Neural progenitor cell (in vitro differentiated cells): ENCODE measurements at regions not wholly inside any gene's neighbourhood (a gene's known extent, or its start where the extent isn't known, plus 50 kb on each side); places are given as distances from the start of the nearest gene placed in this dataset.
A peak's percentile ranks its signal among the peaks of the same experiment; 100 is the strongest.

ENCODE experiments used
- DNase-seq: peaks from one replicate; pipeline ENCODE4 v3.0.0-alpha.2; 2016; ENCODE audit warnings: low spot score
- H2AFZ ChIP-seq: fragments of 200-600 bp; sonication (generic); replicated peaks from 2 replicates; pipeline ENCODE4 v1.6.1; 2016; ENCODE audit warnings: antibody characterized with exemption
- H3F3A ChIP-seq: fragments of 200-600 bp; sonication (generic); 2 replicates; pipeline ENCODE4 v1.6.1; 2016; ENCODE audit warnings: antibody characterized with exemption, low read depth
- H3K27ac ChIP-seq: fragments of 200-600 bp; sonication (generic); 2 replicates; pipeline ENCODE4 v1.5.1; 2016; ENCODE audit warnings: mild to moderate bottlenecking
- H3K27me3 ChIP-seq: fragments of 200-600 bp; sonication (generic); 2 replicates; pipeline ENCODE4 v1.6.1; 2016; ENCODE audit warnings: mild to moderate bottlenecking, moderate library complexity
- H3K36me3 ChIP-seq: fragments of 200-600 bp; sonication (generic); 2 replicates; pipeline ENCODE4 v1.5.1; 2016
- H3K4me1 ChIP-seq: fragments of 200-600 bp; sonication (generic); 2 replicates; pipeline ENCODE4 v1.6.1; 2016; ENCODE audit warnings: mixed run types
- H3K4me2 ChIP-seq: fragments of 200-600 bp; sonication (generic); 2 replicates; pipeline ENCODE4 v1.6.1; 2016
- H3K4me3 ChIP-seq: fragments of 200-600 bp; sonication (generic); 2 replicates; pipeline ENCODE4 v1.5.1; 2016
- H3K79me2 ChIP-seq: fragments of 200-600 bp; sonication (generic); 2 replicates; pipeline ENCODE4 v1.6.1; 2016; ENCODE audit warnings: low read depth
- H3K9ac ChIP-seq: fragments of 200-600 bp; sonication (generic); 2 replicates; pipeline ENCODE4 v1.6.1; 2016
- H3K9me3 ChIP-seq: fragments of 200-600 bp; sonication (generic); 2 replicates; pipeline ENCODE4 v1.5.1; 2016; ENCODE audit warnings: low read depth
- H4K20me1 ChIP-seq: fragments of 200-600 bp; sonication (generic); 2 replicates; pipeline ENCODE4 v1.6.1; 2016; ENCODE audit warnings: low read depth
- H3K27ac Mint-ChIP-seq: 3 replicates; pipeline ENCODE4 v1.8.0; 2021; ENCODE audit warnings: mixed read lengths
- H3K27me3 Mint-ChIP-seq: 2 replicates; pipeline ENCODE4 v1.8.0; 2022; ENCODE audit warnings: low read depth, mild to moderate bottlenecking, inconsistent platforms, moderate library complexity, mixed read lengths; ENCODE audit not compliant: insufficient read depth
- H3K36me3 Mint-ChIP-seq: 3 replicates; pipeline ENCODE4 v1.8.0; 2021; ENCODE audit warnings: mixed read lengths
- H3K4me1 Mint-ChIP-seq: 3 replicates; pipeline ENCODE4 v1.8.0; 2021; ENCODE audit warnings: mixed read lengths
- H3K4me3 Mint-ChIP-seq: 3 replicates; pipeline ENCODE4 v1.8.0; 2021; ENCODE audit warnings: mild to moderate bottlenecking, moderate library complexity, mixed read lengths
- H3K9me3 Mint-ChIP-seq: 3 replicates; pipeline ENCODE4 v1.8.0; 2020; ENCODE audit warnings: mixed read lengths
- EZH2 ChIP-seq: fragments of 200-600 bp; sonication (generic); IDR thresholded peaks from 2 replicates; pipeline ENCODE4 v1.6.1; 2017; ENCODE audit warnings: antibody characterized with exemption, mild to moderate bottlenecking, moderate library complexity
- EZH2phosphoT487 ChIP-seq: fragments of 200-600 bp; sonication (generic); IDR thresholded peaks from 2 replicates; pipeline ENCODE4 v1.6.1; 2017; ENCODE audit warnings: antibody characterized with exemption
- TF ChIP-seq, protein P1 (sequence below): fragments of 200-600 bp; sonication (generic); IDR thresholded peaks from 2 replicates; pipeline ENCODE4 v1.5.1; 2017; ENCODE audit warnings: antibody characterized with exemption, mild to moderate bottlenecking

GRCh38 chr5:164020116-164020515 is 514.7 kb downstream of the MAT2B start:
- H3K27me3 Mint-ChIP-seq: no peaks in the 10 kb centered on the region
- H3K36me3 Mint-ChIP-seq: no peaks in the 10 kb centered on the region
- H3K4me3 Mint-ChIP-seq: no peak overlapping the region
- DNase-seq: no peak
- no peak overlapping the region for H3K27ac Mint-ChIP-seq
- H3K36me3 ChIP-seq: no peaks in the 10 kb centered on the region
- H2AFZ ChIP-seq: no peak overlapping the region
- no peaks in the 10 kb centered on the region for H3K79me2 ChIP-seq
- peaks cover 6% of the 10 kb centered on the region for H3K4me1 Mint-ChIP-seq
- no peak overlapping the region for H3K27ac ChIP-seq
- H4K20me1 ChIP-seq: no peaks in the 10 kb centered on the region
- no peak overlapping the region for H3K4me2 ChIP-seq
- no peak overlapping the region for H3K9ac ChIP-seq
- H3K27me3 ChIP-seq: no peaks in the 10 kb centered on the region
- H3K9me3 Mint-ChIP-seq: no peaks in the 10 kb centered on the region
- TF ChIP-seq, protein P1, sequence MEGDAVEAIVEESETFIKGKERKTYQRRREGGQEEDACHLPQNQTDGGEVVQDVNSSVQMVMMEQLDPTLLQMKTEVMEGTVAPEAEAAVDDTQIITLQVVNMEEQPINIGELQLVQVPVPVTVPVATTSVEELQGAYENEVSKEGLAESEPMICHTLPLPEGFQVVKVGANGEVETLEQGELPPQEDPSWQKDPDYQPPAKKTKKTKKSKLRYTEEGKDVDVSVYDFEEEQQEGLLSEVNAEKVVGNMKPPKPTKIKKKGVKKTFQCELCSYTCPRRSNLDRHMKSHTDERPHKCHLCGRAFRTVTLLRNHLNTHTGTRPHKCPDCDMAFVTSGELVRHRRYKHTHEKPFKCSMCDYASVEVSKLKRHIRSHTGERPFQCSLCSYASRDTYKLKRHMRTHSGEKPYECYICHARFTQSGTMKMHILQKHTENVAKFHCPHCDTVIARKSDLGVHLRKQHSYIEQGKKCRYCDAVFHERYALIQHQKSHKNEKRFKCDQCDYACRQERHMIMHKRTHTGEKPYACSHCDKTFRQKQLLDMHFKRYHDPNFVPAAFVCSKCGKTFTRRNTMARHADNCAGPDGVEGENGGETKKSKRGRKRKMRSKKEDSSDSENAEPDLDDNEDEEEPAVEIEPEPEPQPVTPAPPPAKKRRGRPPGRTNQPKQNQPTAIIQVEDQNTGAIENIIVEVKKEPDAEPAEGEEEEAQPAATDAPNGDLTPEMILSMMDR: no peak
- TF ChIP-seq EZH2: no peak
- TF ChIP-seq EZH2phosphoT487: no peak
- no peak overlapping the region for H3K4me3 ChIP-seq
- no peaks in the 10 kb centered on the region for H3F3A ChIP-seq
- H3K4me1 ChIP-seq: peaks cover 9% of the 10 kb centered on the region
- H3K9me3 ChIP-seq: no peaks in the 10 kb centered on the region

DNA sequence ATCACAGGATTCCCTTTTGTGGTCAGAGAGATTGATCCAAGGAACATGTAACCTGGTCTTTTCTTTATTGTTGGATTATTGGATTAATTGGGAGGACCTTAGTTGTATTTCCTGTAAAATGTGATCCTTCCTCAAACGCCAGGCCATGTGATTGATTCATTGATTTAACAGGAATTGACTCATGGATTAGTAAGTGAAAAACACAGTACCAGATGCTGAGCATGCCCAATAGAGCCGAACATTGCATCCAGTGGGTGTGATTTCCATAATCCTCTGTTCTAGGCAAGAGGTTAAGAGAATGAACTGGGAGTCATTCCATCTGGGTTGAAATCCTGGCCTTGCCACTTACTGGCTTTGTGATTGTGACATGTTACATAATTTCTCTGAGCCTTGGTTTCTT is 522.3 kb downstream of the MAT2B start:
- no peaks in the 10 kb centered on the region for H3K9me3 Mint-ChIP-seq
- DNase-seq: peak; percentile 4
- H3K27me3 Mint-ChIP-seq: no peaks in the 10 kb centered on the region
- no peak overlapping the region for H3K4me3 ChIP-seq
- no peak overlapping the region for H3K4me2 ChIP-seq
- TF ChIP-seq, protein P1: no peak
- TF ChIP-seq EZH2phosphoT487 (no peak), EZH2 (no peak)
- no peaks in the 10 kb centered on the region for H3K27me3 ChIP-seq
- no peaks in the 10 kb centered on the region for H3F3A ChIP-seq
- H3K27ac Mint-ChIP-seq: no peak overlapping the region
- no peaks in the 10 kb centered on the region for H3K9me3 ChIP-seq
- H3K79me2 ChIP-seq: no peaks in the 10 kb centered on the region
- H3K4me3 Mint-ChIP-seq: no peak overlapping the region
- no peaks in the 10 kb centered on the region for H3K36me3 Mint-ChIP-seq
- H3K4me1 Mint-ChIP-seq: no peaks in the 10 kb centered on the region
- no peak overlapping the region for H3K9ac ChIP-seq
- no peaks in the 10 kb centered on the region for H3K36me3 ChIP-seq
- no peaks in the 10 kb centered on the region for H3K4me1 ChIP-seq
- H2AFZ ChIP-seq: no peak overlapping the region
- H3K27ac ChIP-seq: no peak overlapping the region
- H4K20me1 ChIP-seq: no peaks in the 10 kb centered on the region

- H3K27me3 ChIP-seq: no peaks in the 10 kb centered on the region
- Mint-ChIP-seq H3K27ac (no peak overlapping the region), H3K36me3 (no peaks in the 10 kb centered on the region), H3K9me3 (no peaks in the 10 kb centered on the region), H3K4me1 (no peaks in the 10 kb centered on the region), H3K4me3 (no peak overlapping the region), H3K27me3 (no peaks in the 10 kb centered on the region)
- TF ChIP-seq EZH2phosphoT487 (no peak), EZH2 (no peak)
- TF ChIP-seq, protein P1: no peak
- H3K4me1 ChIP-seq: no peaks in the 10 kb centered on the region
- H3K9ac ChIP-seq: no peak overlapping the region
- no peaks in the 10 kb centered on the region for H3F3A ChIP-seq
- H3K9me3 ChIP-seq: no peaks in the 10 kb centered on the region
- H3K4me3 ChIP-seq: no peak overlapping the region
- no peak overlapping the region for H2AFZ ChIP-seq
- no peaks in the 10 kb centered on the region for H3K36me3 ChIP-seq
- no peak for DNase-seq
- no peak overlapping the region for H3K4me2 ChIP-seq
- no peaks in the 10 kb centered on the region for H4K20me1 ChIP-seq
- H3K27ac ChIP-seq: no peak overlapping the region
- no peaks in the 10 kb centered on the region for H3K79me2 ChIP-seq
Measured at GRCh38 chr5:164038128-164038783, 532.8 kb downstream of the MAT2B start.
